MM.1S (cell line): ENCODE measurements at regions not wholly inside any gene's neighbourhood (a gene's known extent, or its start where the extent isn't known, plus 50 kb on each side); places are given as distances from the start of the nearest gene placed in this dataset.

ENCODE experiments used
- EZH2 ChIP-seq: fragments of 300-600 bp; sonication (generic); optimal IDR thresholded peaks from 2 replicates; pipeline ENCODE3; 2017; ENCODE audit warnings: low read depth, mild to moderate bottlenecking, antibody characterized with exemption, low read length, mixed read lengths
- EZH2phosphoT487 ChIP-seq: fragments of 300-600 bp; sonication (generic); IDR thresholded peaks from 2 replicates; pipeline ENCODE4 v1.6.1; 2018; ENCODE audit warnings: antibody characterized with exemption, low read length
- TF ChIP-seq, protein P1 (sequence below): fragments of 300-600 bp; sonication (generic); IDR thresholded peaks from 2 replicates; pipeline ENCODE4 v1.5.1; 2016; ENCODE audit warnings: antibody characterized with exemption, low read length, mixed read lengths

GRCh38 chr7:153942036-153942435 lies 110.2 kb upstream of the DPP6 start:
- no peak for TF ChIP-seq EZH2
- TF ChIP-seq, protein P1, sequence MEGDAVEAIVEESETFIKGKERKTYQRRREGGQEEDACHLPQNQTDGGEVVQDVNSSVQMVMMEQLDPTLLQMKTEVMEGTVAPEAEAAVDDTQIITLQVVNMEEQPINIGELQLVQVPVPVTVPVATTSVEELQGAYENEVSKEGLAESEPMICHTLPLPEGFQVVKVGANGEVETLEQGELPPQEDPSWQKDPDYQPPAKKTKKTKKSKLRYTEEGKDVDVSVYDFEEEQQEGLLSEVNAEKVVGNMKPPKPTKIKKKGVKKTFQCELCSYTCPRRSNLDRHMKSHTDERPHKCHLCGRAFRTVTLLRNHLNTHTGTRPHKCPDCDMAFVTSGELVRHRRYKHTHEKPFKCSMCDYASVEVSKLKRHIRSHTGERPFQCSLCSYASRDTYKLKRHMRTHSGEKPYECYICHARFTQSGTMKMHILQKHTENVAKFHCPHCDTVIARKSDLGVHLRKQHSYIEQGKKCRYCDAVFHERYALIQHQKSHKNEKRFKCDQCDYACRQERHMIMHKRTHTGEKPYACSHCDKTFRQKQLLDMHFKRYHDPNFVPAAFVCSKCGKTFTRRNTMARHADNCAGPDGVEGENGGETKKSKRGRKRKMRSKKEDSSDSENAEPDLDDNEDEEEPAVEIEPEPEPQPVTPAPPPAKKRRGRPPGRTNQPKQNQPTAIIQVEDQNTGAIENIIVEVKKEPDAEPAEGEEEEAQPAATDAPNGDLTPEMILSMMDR: no peak
- no peak for TF ChIP-seq EZH2phosphoT487
